Left lung (tissue), 4 donors: ENCODE measurements at regions not wholly inside any gene's neighbourhood (a gene's known extent, or its start where the extent isn't known, plus 50 kb on each side); places are given as distances from the start of the nearest gene placed in this dataset.

Experiments
- ATAC-seq: fragments of 200-7000 bp; cut with Tn5 transposase; one replicate; pipeline ENCODE4 v1.9.1; 2020; ENCODE audit warnings: moderate library complexity
- DNase-seq, 4 donors: peaks; one replicate each; pipeline ENCODE4 v3.0.0-alpha.2; 2013 to 2020
- H3K27ac ChIP-seq, 2 donors: fragments of 200-600 bp; sonication (generic) in 1 of 2; one replicate each; pipeline versions ENCODE4 v1.5.0 to v1.8.0; 2020 to 2021
- H3K27me3 ChIP-seq, 2 donors: fragments of 200-600 bp; sonication (generic) in 1 of 2; one replicate each; pipeline versions ENCODE4 v1.5.0 to v1.8.0; 2020 to 2021
- H3K36me3 ChIP-seq, 2 donors: fragments of 200-600 bp; sonication (generic) in 1 of 2; one replicate each; pipeline versions ENCODE4 v1.5.0 to v1.8.0; 2020 to 2021
- H3K4me1 ChIP-seq, 2 donors: fragments of 200-600 bp; one replicate each; pipeline ENCODE4 v1.8.0; 2021
- H3K4me3 ChIP-seq, 2 donors: fragments of 200-600 bp; sonication (generic) in 1 of 2; one replicate each; pipeline versions ENCODE4 v1.5.0 to v1.8.0; 2020 to 2021; ENCODE audit warnings: mild to moderate bottlenecking in 1 of 2
- H3K9me3 ChIP-seq, 2 donors: fragments of 200-600 bp; sonication (generic) in 1 of 2; one replicate each; pipeline versions ENCODE4 v1.5.0 to v1.8.0; 2020 to 2021
- CTCF ChIP-seq, 2 donors: fragments of 200-600 bp; sonication (generic) in 1 of 2; IDR thresholded peaks; one replicate each; pipeline versions ENCODE4 v1.5.0 to v1.8.0; 2021; ENCODE audit warnings: antibody characterized with exemption in 2 of 2
- intact Hi-C, 2 donors: fragments of 100-400 bp; cut with DNase I; formaldehyde crosslinking; loops; one replicate each; pipeline versions ENCODE4 v1.11.2 to v1.14.2; 2022
- donor health status: DM: no; HTN: yes; CAD: no.
- donor health status: DM: no; HTN: no; CAD: no.

GRCh38 chr13:104967376-104967775 is 1568.1 kb downstream of the EFNB2 start:
- Histone ChIP-seq H3K27ac (no peak overlapping the region), H3K9me3 (no peaks in the 10 kb centered on the region), H3K36me3 (no peaks in the 10 kb centered on the region), H3K4me1 (no peaks in the 10 kb centered on the region), H3K27me3 (no peaks in the 10 kb centered on the region), H3K4me3 (no peak overlapping the region)
- intact Hi-C loops: no loop called here
- DNase-seq (peak in 2 of 4 donors; percentile 8 to 23), ATAC-seq (no peak)
- TF ChIP-seq CTCF (IDR thresholded peaks at IDR 0.05): no peak

GRCh38 chr13:104962411-104962810 is 1573.1 kb downstream of the EFNB2 start:
- no peaks in the 10 kb centered on the region for H3K27me3 ChIP-seq
- H3K9me3 ChIP-seq: peaks cover 0 to 6% of the 10 kb centered on the region in 2 donors
- no peaks in the 10 kb centered on the region for H3K36me3 ChIP-seq
- ATAC-seq (no peak), DNase-seq (no peak)
- no peaks in the 10 kb centered on the region for H3K4me1 ChIP-seq
- H3K27ac ChIP-seq: no peak overlapping the region
- no peak for TF ChIP-seq CTCF (IDR thresholded peaks at IDR 0.05)
- H3K4me3 ChIP-seq: no peak overlapping the region
- intact Hi-C loops: no loop called here

- ATAC-seq: no peak
- DNase-seq: peak in 1 of 4 donors; percentile 47
- H3K36me3 ChIP-seq: no peaks in the 10 kb centered on the region
- no peak overlapping the region for H3K4me3 ChIP-seq
- H3K9me3 ChIP-seq: peaks cover 0 to 6% of the 10 kb centered on the region in 2 donors
- intact Hi-C loops: no loop called here
- H3K27me3 ChIP-seq: no peaks in the 10 kb centered on the region
- no peak overlapping the region for H3K27ac ChIP-seq
- H3K4me1 ChIP-seq: no peaks in the 10 kb centered on the region
- TF ChIP-seq CTCF (IDR thresholded peaks at IDR 0.05): no peak
Measured at GRCh38 chr13:104961246-104961645, 1574.2 kb downstream of the EFNB2 start.

- Histone ChIP-seq H3K27me3 (no peaks in the 10 kb centered on the region), H3K4me3 (no peak overlapping the region), H3K36me3 (no peaks in the 10 kb centered on the region), H3K27ac (no peak overlapping the region), H3K4me1 (no peaks in the 10 kb centered on the region), H3K9me3 (no peaks in the 10 kb centered on the region)
- ATAC-seq (no peak), DNase-seq (peak in 1 of 4 donors; percentile 27)
- TF ChIP-seq CTCF (IDR thresholded peaks at IDR 0.05): no peak
- intact Hi-C loops: no loop called here
Measured at GRCh38 chr13:104954210-104954609, 1581.3 kb downstream of the EFNB2 start.

- intact Hi-C loops: no loop called here
- H3K4me3 ChIP-seq: no peak overlapping the region
- no peaks in the 10 kb centered on the region for H3K36me3 ChIP-seq
- DNase-seq: no peak
- H3K9me3 ChIP-seq: no peaks in the 10 kb centered on the region
- no peak for ATAC-seq
- TF ChIP-seq CTCF (IDR thresholded peaks at IDR 0.05): no peak
- no peaks in the 10 kb centered on the region for H3K4me1 ChIP-seq
- no peaks in the 10 kb centered on the region for H3K27me3 ChIP-seq
- H3K27ac ChIP-seq: no peak overlapping the region
Measured at GRCh38 chr13:104953588-104953987, 1581.9 kb downstream of the EFNB2 start.
